ENCODE measurements at regions not wholly inside any gene's neighbourhood (a gene's known extent, or its start where the extent isn't known, plus 50 kb on each side); places are given as distances from the start of the nearest gene placed in this dataset.

DNA sequence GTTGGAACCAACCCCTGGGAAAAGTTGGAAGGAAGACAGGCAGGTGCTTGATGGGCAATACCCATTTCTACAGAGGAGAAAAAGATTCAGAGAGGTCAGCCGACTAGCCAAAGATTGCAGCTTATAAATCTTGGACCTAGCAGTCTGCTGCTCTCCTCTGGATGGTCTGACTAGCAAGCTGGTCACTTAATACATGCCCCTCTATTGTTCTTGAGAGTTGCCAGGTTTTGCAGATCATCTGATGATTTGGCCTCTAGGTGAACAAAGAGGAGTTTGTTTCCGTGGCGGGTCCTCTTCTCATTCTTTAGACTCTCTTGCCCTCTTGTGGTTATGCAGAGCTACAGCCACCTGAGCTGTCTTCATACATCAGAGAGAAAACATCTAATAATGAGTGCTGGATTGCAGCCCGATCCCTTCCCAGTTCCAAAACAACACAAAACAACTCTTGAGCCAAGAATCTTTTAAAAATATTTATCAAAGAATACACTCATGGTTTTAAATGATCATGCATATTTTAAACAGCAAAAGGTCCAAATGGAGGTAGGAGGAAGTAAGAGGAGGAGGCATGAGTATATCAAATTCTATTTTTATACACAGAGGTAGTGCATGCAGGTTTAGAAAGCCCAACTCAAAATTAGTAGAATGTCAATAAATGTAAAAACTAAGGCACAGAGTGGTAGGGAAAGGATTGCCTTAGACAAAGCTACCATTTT lies 115.7 kb downstream of the SLC30A10 start:
- no peaks in the 10 kb centered on the region for H3K9me3 Mint-ChIP-seq
- H3K27ac Mint-ChIP-seq = no peak overlapping the region
- no peak overlapping the region for H3K4me3 Mint-ChIP-seq
- H3K27me3 Mint-ChIP-seq = no peaks in the 10 kb centered on the region
- peak; percentile 22 for DNase-seq
- CTCF ChIA-PET = interaction anchor here (0.7 to 1.2 kb wide), 4 partner anchors 9 to 636 kb away, joined by 3 to 4 read pairs (median 3); no protein-coding TSS in a partner anchor
- H3K4me1 Mint-ChIP-seq = no peaks in the 10 kb centered on the region
- no peaks in the 10 kb centered on the region for H3K36me3 Mint-ChIP-seq

DNA sequence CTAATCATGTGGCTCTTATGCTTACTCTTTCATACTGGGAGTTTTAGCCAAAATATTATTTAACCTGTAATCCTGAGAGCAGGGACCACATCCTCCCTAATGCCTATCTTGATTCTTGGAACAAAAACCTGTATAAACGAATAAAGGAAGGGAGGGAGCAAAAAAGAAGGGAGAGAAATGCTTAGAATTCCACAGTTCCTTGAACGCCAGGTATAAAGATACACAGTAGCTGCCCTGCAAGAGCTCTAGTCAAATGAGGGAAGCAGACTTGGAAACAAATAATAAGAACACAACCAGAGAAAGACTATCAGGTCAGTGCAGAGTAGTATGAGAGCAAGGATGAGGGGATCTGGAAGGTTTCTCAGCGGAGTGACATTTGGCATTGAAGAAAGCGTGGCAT lies 116.3 kb downstream of the SLC30A10 start:
- no peak for DNase-seq
- Mint-ChIP-seq H3K36me3 (no peaks in the 10 kb centered on the region), H3K27me3 (no peaks in the 10 kb centered on the region), H3K9me3 (no peaks in the 10 kb centered on the region), H3K27ac (no peak overlapping the region), H3K4me3 (no peak overlapping the region), H3K4me1 (no peaks in the 10 kb centered on the region)
- CTCF ChIA-PET = interaction anchor here (0.6 to 1.2 kb wide), 5 partner anchors 8 to 1197 kb away, joined by 3 to 4 read pairs (median 3); no protein-coding TSS in a partner anchor

DNA sequence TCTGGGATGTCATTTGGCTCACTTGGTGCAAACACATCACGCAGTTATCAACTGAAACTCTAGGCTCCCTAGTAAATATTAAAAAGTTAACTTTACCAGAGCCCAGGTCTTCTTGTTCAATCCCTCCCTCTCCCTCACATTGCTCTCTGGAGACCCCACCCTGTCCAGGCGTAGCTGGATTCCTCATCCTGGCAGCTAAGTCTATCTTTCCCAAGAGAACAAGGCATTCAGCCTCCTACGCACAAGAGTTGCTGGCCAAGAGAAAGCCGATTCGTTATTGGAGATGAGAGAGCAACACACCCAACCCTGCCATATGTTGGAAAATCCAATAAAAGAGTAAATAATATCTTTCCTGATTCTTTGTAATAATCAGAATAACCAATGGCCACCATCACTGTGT lies 117.9 kb downstream of the SLC30A10 start:
- no peak for DNase-seq
- H3K27me3 Mint-ChIP-seq = no peaks in the 10 kb centered on the region
- H3K4me3 Mint-ChIP-seq = no peak overlapping the region
- H3K4me1 Mint-ChIP-seq = no peaks in the 10 kb centered on the region
- H3K36me3 Mint-ChIP-seq = no peaks in the 10 kb centered on the region
- H3K9me3 Mint-ChIP-seq = no peaks in the 10 kb centered on the region
- H3K27ac Mint-ChIP-seq = no peak overlapping the region
- CTCF ChIA-PET = no interaction called here

DNA sequence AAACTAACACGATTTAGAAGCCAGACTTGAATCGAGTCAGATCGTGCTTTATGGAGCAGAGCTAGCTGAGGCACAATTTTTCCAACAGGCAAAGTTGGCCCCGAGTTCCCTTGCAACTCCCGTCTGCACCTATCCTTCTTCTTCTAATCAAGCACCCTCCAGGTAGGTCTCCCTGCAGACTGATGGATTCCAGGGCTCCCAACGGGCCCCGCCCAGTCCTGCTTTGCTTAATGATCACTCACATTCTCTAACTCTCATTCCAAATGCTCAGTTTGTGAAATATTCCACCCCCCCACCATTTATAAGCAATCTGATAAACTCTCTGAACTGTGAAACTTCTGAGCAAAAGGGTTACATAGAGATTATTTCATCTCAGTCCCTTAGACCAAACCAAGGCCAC lies 119.6 kb downstream of the SLC30A10 start:
- Mint-ChIP-seq H3K36me3 (no peaks in the 10 kb centered on the region), H3K27ac (no peak overlapping the region)

DNA sequence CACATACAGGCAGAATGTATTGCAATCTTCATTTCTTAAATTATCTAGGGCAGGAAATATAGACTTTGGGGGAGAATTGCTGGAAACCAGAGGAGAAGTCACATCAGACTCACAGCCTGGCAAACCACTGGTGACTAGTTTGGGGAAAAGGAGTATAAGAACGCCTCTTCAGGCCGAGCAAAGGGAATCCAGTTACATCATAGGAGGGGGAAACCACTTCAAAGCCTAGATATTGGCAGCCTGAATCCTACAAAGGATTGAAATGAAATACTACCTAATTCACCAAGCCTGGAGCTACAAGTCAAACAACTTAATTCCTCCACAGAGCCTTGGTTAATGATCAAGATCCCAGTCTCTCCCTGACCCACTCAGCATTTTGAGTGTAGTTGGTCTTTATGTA lies 121.7 kb downstream of the SLC30A10 start:
- no peak for DNase-seq
- Mint-ChIP-seq H3K27me3 (no peaks in the 10 kb centered on the region), H3K4me1 (no peaks in the 10 kb centered on the region), H3K4me3 (no peak overlapping the region), H3K27ac (no peak overlapping the region), H3K36me3 (no peaks in the 10 kb centered on the region), H3K9me3 (no peaks in the 10 kb centered on the region)
- CTCF ChIA-PET = no interaction called here

More for the DNA sequence above, 119.6 kb downstream of the SLC30A10 start:
- no peaks in the 10 kb centered on the region for H3K9me3 Mint-ChIP-seq
- no peak for DNase-seq
- no peaks in the 10 kb centered on the region for H3K4me1 Mint-ChIP-seq
- no peak overlapping the region for H3K4me3 Mint-ChIP-seq
- CTCF ChIA-PET = no interaction called here
- H3K27me3 Mint-ChIP-seq = no peaks in the 10 kb centered on the region

DNA sequence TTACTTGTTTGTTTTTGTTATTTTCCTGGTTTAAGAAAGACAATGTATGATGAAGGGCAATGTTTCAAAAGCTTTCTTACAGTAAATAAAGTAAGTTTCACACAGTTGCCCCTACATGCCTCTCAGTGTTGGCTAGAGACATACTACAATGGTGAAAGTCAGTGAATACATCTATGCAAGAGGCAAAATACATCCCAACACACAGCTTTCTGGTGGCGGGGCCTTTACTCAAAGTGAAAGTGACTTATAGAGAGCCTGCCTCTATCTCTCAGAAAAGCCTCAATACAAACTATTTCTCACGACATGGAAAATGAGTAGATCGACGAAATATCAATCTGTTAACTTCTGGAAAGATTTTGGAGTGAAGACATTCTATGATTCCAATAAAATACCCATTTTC lies 122.3 kb downstream of the SLC30A10 start:
- Mint-ChIP-seq H3K27ac (no peak overlapping the region), H3K9me3 (no peaks in the 10 kb centered on the region), H3K36me3 (no peaks in the 10 kb centered on the region), H3K4me3 (no peak overlapping the region), H3K4me1 (no peaks in the 10 kb centered on the region), H3K27me3 (no peaks in the 10 kb centered on the region)
- CTCF ChIA-PET = no interaction called here
- DNase-seq = no peak

DNA sequence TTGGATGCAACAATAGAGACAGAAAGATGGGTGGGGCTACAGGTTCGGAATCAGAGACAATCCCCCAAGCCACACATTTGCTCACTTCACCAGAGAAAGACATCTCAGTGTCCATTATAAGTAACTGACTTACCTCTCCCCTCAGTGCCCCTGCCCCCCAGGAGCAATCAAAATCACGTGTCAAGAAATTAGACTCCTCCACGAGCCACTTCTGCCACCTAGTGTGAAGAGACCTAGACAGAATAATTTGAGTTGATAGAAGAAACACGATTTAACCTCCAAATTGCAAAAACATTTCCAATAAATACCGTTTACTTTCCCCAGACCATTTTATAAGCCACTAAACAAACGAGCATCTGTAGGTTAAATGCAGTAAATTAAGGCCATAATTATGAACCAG lies 123.2 kb downstream of the SLC30A10 start:
- H3K27me3 Mint-ChIP-seq = no peaks in the 10 kb centered on the region
- CTCF ChIA-PET = no interaction called here

DNA sequence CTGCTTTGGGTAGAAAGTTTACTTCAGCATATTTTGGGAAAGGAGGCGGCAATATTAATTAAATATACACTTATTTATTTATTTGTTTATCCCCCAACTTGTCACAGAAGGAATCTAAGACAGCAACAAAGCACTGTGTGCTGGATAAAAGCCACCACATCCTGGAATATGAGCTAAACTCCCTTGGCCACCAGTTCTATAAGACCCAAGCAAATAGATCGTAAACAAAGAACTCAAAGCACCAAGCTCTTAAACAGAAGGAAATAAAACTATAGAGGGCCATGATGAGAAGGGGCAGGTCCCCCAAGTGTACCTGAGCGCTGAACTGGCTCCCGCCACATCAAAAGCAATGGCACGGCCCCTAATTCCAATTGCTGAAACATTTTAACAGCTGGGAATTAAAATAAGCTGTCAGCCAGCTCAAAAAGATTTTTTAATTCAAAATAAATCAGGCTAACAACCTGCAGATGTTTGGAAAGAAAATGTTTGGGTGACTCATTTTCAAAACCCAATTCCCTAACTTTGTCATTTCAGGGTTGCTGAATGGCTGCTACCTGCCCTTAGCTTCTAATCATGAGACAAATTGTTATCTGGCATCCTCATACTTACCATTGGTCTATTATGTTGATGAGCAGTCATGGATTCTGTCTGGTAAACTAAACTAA lies 127.1 kb downstream of the SLC30A10 start:
- CTCF ChIA-PET = no interaction called here
- Mint-ChIP-seq H3K9me3 (no peaks in the 10 kb centered on the region), H3K27ac (no peak overlapping the region), H3K36me3 (no peaks in the 10 kb centered on the region), H3K27me3 (no peaks in the 10 kb centered on the region), H3K4me1 (no peaks in the 10 kb centered on the region), H3K4me3 (no peak overlapping the region)
- DNase-seq = no peak

More for the DNA sequence above, 123.2 kb downstream of the SLC30A10 start:
- Mint-ChIP-seq H3K36me3 (no peaks in the 10 kb centered on the region), H3K4me3 (no peak overlapping the region), H3K9me3 (no peaks in the 10 kb centered on the region), H3K27ac (no peak overlapping the region), H3K4me1 (no peaks in the 10 kb centered on the region)
- DNase-seq = no peak

DNA sequence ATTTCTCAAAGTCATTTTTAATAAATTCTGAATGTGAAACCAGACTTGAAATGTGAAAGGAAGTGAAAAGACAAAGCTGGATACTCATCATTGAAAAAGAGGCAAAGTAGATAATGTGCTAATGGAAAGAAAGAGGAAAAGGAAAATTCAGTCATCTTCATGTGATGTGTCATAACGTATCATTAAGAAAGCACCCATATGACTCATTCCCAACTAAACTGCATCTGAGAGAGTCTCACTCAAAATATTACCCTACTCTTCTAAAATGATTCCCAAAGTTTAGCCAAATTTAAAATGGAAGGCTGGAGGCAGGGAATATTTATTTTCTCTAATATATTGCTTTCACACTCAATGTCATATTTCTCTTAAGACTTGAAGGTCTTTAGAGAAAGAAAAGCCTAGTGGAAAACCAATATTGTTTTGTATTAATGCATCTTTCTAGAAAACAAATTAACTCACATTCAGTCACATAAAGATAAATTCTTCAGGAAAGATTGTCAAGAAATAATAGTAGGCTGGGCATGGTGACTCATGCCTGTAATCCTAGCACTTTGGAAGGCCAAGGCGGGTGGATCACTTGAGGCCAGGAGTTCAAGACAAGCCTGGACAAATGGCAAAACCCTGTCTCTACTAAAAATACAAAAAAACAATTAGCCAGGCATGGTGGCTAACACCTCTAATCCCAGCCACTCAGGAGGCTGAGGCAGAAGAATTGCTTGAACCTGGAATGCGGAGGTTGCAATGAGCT lies 129.9 kb downstream of the SLC30A10 start:
- Mint-ChIP-seq H3K4me3 (no peak overlapping the region), H3K4me1 (no peaks in the 10 kb centered on the region), H3K27ac (no peak overlapping the region), H3K27me3 (no peaks in the 10 kb centered on the region), H3K9me3 (no peaks in the 10 kb centered on the region), H3K36me3 (no peaks in the 10 kb centered on the region)
- no peak for DNase-seq
- CTCF ChIA-PET = no interaction called here

DNA sequence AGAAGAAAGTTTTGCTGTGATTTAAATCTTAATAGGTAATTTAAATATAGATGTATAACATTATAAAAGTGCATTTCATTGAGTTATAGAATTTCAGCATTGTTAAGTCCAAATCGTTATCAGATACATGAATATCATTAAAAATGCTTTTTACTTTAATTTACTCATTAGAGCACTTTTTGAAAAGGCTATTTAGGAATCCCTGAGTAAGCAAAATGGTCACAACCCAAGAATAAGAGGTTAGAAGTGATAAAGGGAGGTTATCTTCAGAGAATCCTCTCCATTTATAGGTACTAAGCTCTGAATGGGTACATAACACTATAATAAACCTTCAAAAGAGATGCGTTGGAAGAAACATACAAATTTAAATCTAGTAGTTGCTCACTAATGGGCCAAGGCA lies 130.7 kb downstream of the SLC30A10 start:
- CTCF ChIA-PET = no interaction called here
- Mint-ChIP-seq H3K27ac (no peak overlapping the region), H3K4me3 (no peak overlapping the region), H3K27me3 (no peaks in the 10 kb centered on the region), H3K36me3 (no peaks in the 10 kb centered on the region), H3K4me1 (no peaks in the 10 kb centered on the region), H3K9me3 (no peaks in the 10 kb centered on the region)
- DNase-seq = no peak

DNA sequence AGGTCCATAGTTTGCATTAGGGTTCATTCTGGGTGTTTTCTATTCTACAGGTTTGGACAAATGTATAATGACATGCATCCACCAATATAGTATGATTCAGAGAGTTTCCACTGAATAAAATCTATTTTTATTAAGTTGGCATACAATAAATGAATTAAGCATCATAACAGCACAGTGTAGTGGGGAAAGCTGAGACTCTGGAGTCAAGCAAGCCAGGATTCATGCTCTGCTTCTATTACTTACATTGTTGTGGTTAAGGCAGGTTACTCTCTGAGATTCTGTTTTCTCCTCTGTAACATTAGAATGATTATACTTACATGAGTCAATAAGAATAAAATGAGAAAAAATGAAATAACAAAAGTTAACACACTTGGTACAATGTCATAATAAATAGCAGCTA lies 131.3 kb downstream of the SLC30A10 start:
- Mint-ChIP-seq H3K9me3 (no peaks in the 10 kb centered on the region), H3K4me3 (no peak overlapping the region), H3K27me3 (no peaks in the 10 kb centered on the region), H3K27ac (no peak overlapping the region), H3K4me1 (no peaks in the 10 kb centered on the region), H3K36me3 (no peaks in the 10 kb centered on the region)
- CTCF ChIA-PET = no interaction called here
- no peak for DNase-seq

DNA sequence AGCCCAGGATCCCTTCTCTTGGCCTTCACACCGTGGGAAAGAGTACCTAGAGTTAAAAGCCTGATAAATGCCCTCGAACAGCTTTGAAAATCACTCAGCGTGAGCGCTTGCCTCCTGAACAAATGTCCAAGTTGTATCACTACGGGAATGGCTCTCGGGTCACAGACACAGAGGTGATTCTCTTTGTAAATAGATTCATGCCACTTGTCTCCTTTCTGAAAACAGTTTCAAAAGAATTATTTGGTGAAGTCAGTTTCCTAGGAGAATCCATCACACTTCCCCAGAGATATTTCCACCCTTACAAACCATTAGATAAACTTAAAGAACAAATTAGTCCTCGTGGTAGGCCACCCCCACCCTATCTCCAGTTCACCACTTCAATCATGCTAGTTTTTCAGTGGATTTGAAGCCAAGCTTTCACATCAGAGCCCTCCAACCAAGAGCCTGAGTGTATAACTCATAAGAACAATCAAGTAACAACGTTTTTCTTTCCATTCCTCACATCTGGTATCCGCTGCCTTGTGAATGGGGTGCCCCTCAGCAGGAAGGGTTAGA lies 132.9 kb downstream of the SLC30A10 start:
- no peaks in the 10 kb centered on the region for H3K9me3 Mint-ChIP-seq

DNA sequence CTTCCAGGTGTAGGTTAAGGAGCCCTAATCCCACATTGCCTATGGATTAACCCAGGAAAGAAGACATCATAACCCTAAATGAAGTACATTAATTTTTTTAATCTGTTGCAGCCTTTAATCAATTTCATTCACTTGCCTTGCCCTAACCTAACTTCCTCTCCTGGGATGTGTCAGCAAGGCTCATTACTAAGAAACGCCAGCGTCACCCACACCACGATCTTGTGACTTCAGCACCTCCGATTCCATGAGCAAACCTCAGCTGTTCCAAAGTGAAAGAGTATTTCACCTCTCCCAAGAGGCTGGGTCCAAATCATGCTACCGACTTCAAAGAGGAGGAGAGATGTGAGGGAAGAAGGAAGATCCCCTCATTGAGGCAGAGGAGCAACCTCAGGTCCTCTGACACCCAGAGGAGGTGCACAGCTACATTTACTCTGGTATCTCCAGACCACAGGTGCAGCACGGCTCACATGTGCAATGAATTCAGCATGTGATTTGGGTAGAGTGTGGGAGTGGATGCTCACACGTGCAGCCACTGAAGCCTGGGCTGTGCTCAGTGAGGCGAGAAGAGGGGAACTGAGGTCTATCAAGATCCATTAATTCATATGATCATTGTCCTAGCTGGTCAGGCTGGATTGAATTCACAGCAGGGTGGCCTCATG lies 134.1 kb downstream of the SLC30A10 start:
- Mint-ChIP-seq H3K9me3 (no peaks in the 10 kb centered on the region), H3K36me3 (no peaks in the 10 kb centered on the region), H3K27me3 (no peaks in the 10 kb centered on the region), H3K4me1 (no peaks in the 10 kb centered on the region), H3K27ac (no peak overlapping the region), H3K4me3 (no peak overlapping the region)
- no peak for DNase-seq
- CTCF ChIA-PET = interaction anchor here (0.8 kb wide), 1 partner anchor 18 kb away, joined by 3 read pairs; no protein-coding TSS in a partner anchor

More for the DNA sequence above, 132.9 kb downstream of the SLC30A10 start:
- DNase-seq = no peak
- CTCF ChIA-PET = no interaction called here
- H3K27ac Mint-ChIP-seq = no peak overlapping the region
- no peak overlapping the region for H3K4me3 Mint-ChIP-seq
- H3K36me3 Mint-ChIP-seq = no peaks in the 10 kb centered on the region
- H3K4me1 Mint-ChIP-seq = no peaks in the 10 kb centered on the region
- H3K27me3 Mint-ChIP-seq = no peaks in the 10 kb centered on the region

DNA sequence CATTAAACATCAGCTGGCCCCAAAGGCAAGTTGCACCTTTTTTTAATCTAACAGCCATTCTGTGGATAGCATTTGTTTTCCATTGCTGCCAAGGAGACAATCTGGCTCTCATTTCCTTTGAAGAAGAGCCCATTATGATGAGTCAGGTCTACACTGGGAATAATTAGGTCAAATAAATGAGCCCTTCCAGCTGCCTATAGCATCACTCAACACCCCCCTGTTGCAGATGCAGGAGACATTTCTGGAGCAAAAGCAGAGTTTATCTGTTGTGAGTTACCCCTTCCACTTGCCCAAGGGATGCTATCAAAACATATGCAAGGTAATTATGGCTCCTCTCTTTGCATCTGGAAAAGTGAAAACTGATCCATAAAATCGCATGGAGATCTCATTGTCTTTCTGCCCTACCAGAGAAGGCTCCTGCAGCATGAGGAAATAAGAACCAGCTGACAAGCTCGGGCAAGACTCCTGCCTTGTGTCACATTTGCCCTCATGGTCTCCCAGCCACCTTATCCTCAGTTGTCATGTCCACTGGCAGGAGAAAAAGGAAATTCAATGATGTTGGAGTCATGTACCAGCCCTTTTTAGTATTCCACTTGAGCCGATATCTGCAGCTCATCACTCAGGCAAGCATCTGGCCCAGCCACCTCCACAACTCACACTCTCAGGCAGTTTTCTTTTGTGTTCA lies 135.9 kb downstream of the SLC30A10 start:
- CTCF ChIA-PET = no interaction called here
- Mint-ChIP-seq H3K4me1 (no peaks in the 10 kb centered on the region), H3K4me3 (no peak overlapping the region), H3K27me3 (no peaks in the 10 kb centered on the region), H3K9me3 (no peaks in the 10 kb centered on the region), H3K36me3 (no peaks in the 10 kb centered on the region), H3K27ac (no peak overlapping the region)
- DNase-seq = no peak

Data from activated naive CD4-positive, alpha-beta T cell treated with anti-CD3 and anti-CD28 coated beads, Interleukin-2, amount 10 ng/mL, durations not matched to agents 7 days and 5 days (primary cell).